ENCODE measurements at regions not wholly inside any gene's neighbourhood (a gene's known extent, or its start where the extent isn't known, plus 50 kb on each side); places are given as distances from the start of the nearest gene placed in this dataset.

DNA sequence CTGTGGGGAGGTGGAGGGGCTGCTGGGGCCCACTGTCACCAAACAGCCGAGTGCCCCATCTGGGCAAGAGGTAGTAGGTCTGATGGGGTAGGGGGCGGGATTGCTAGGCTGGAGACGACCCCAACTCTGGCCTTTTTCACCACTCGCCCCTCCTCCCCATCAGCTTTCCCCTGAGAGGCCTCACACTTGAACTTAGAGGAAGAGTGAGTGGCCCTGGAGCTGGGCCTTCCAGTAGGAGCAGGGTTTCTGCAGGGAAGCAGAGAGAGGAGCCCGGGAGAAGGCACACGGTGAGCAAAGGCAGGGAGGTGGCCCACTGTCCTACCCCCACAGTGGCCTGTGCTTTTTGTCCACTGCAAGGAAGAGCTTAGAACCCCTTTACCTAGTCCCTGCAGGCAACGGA is 111.9 kb upstream of the WNT4 start:
- peaks cover 3% of the 10 kb centered on the region; the same call in 1 of the 2 replicates for H3K27me3 ChIP-seq (ENCODE audit: insufficient read depth, low read length)
- H3K9ac ChIP-seq (ENCODE audit: low read length) = no peak overlapping the region
- no peak overlapping the region for H3K4me2 ChIP-seq (ENCODE audit: low read length)
- no peaks in the 10 kb centered on the region for H4K20me1 ChIP-seq (ENCODE audit: insufficient read depth, low read length)
- TF ChIP-seq EZH2 (IDR thresholded peaks at IDR 0.05; ENCODE audit: borderline replicate concordance, low read length) = no peak
- TF ChIP-seq, protein P1, sequence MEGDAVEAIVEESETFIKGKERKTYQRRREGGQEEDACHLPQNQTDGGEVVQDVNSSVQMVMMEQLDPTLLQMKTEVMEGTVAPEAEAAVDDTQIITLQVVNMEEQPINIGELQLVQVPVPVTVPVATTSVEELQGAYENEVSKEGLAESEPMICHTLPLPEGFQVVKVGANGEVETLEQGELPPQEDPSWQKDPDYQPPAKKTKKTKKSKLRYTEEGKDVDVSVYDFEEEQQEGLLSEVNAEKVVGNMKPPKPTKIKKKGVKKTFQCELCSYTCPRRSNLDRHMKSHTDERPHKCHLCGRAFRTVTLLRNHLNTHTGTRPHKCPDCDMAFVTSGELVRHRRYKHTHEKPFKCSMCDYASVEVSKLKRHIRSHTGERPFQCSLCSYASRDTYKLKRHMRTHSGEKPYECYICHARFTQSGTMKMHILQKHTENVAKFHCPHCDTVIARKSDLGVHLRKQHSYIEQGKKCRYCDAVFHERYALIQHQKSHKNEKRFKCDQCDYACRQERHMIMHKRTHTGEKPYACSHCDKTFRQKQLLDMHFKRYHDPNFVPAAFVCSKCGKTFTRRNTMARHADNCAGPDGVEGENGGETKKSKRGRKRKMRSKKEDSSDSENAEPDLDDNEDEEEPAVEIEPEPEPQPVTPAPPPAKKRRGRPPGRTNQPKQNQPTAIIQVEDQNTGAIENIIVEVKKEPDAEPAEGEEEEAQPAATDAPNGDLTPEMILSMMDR (IDR thresholded peaks at IDR 0.05; ENCODE audit: low read length) = no peak
- H3K36me3 ChIP-seq (ENCODE audit: insufficient read depth, low read length) = no peaks in the 10 kb centered on the region
- H3K4me1 ChIP-seq (ENCODE audit: insufficient read depth, low read length, severe bottlenecking) = no peaks in the 10 kb centered on the region
- no peak overlapping the region for H3K4me3 ChIP-seq (ENCODE audit: low read depth, low read length, poor library complexity, severe bottlenecking)
- no peaks in the 10 kb centered on the region for H3K9me2 ChIP-seq (ENCODE audit: low read depth, low read length)
- H3K27ac ChIP-seq (ENCODE audit: low read depth, low read length, poor library complexity, severe bottlenecking) = no peak overlapping the region
- no peak overlapping the region for H2AFZ ChIP-seq (ENCODE audit: low read length)
- H3K79me2 ChIP-seq (ENCODE audit: insufficient read depth, low read length) = no peaks in the 10 kb centered on the region
- no peaks in the 10 kb centered on the region for H3K9me3 ChIP-seq (ENCODE audit: low read length)
- H3F3A ChIP-seq (ENCODE audit: insufficient read depth, low read length) = no peaks in the 10 kb centered on the region

DNA sequence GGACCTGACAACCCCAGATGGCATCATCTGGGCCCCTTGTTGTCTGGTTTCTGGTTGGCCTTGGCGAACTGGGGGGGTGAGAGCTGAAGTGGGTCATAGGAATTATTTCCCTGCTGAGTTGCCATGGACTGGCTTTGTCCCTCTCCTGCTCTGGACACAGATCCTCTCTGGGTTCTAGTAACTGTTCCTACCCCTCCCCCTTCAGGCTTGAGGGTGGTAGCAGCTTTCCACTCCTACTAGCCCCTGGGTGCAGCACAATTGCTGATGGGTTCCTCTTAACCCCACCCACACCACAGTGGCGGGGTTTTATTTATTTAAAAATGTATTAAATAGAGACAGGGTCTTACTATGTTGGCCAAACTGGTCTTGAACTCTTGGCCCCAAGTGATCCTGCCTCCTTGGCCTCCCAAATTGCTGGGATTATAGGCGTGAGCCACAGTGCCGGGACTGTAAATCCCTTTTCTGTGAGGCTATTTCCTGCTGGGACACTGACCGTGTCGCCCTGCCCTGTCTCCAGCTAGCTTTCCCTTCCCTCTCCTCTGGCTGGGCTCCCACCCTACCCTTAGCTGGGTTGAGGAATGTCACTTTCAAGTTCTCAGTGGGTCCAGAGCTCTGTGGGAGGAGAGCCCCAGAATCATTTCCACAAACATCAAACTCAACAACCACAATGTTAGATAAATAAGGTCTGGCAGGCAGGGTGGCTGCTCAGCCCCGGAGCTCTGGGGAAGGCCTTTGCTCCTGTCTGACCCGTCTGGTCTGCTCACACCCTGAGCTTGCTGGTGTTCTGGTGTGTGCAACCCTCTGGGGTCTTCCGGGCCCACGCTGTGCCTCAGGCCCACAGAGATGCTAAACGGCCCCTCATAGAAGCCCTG is 112.7 kb upstream of the WNT4 start:
- H3K79me2 ChIP-seq (ENCODE audit: insufficient read depth, low read length) = no peaks in the 10 kb centered on the region
- no peak overlapping the region for H3K9ac ChIP-seq (ENCODE audit: low read length)
- H3K9me2 ChIP-seq (ENCODE audit: low read depth, low read length) = no peaks in the 10 kb centered on the region
- H3K9me3 ChIP-seq (ENCODE audit: low read length) = no peaks in the 10 kb centered on the region
- H3K4me2 ChIP-seq (ENCODE audit: low read length) = no peak overlapping the region
- no peak overlapping the region for H3K4me3 ChIP-seq (ENCODE audit: low read depth, low read length, poor library complexity, severe bottlenecking)
- H3F3A ChIP-seq (ENCODE audit: insufficient read depth, low read length) = no peaks in the 10 kb centered on the region
- H4K20me1 ChIP-seq (ENCODE audit: insufficient read depth, low read length) = no peaks in the 10 kb centered on the region
- H3K27ac ChIP-seq (ENCODE audit: low read depth, low read length, poor library complexity, severe bottlenecking) = no peak overlapping the region
- TF ChIP-seq EZH2 (IDR thresholded peaks at IDR 0.05; ENCODE audit: borderline replicate concordance, low read length) = no peak
- TF ChIP-seq, protein P1 (IDR thresholded peaks at IDR 0.05; ENCODE audit: low read length) = no peak
- H3K27me3 ChIP-seq (ENCODE audit: insufficient read depth, low read length) = peaks cover 3% of the 10 kb centered on the region
- no peaks in the 10 kb centered on the region for H3K4me1 ChIP-seq (ENCODE audit: insufficient read depth, low read length, severe bottlenecking)
- no peaks in the 10 kb centered on the region for H3K36me3 ChIP-seq (ENCODE audit: insufficient read depth, low read length)
- no peak overlapping the region for H2AFZ ChIP-seq (ENCODE audit: low read length)

DNA sequence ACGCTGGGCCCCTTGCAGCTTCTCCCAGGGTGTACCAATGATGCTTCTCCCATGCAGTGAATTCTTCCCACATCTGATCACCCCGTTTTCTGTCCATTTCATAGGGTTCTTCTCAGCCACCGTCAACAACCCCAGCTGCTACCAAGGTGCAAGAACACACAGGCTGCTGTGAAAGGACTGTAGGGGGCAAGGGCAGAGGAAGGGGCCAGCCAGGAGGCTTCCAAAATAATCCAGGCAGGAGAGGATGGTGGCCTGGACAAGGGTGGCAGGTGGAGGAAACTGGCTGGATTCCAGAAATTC is 113.3 kb upstream of the WNT4 start:
- no peak overlapping the region for H3K4me2 ChIP-seq (ENCODE audit: low read length)
- H3K27ac ChIP-seq (ENCODE audit: low read depth, low read length, poor library complexity, severe bottlenecking) = no peak overlapping the region
- H3K79me2 ChIP-seq (ENCODE audit: insufficient read depth, low read length) = no peaks in the 10 kb centered on the region
- H3K4me1 ChIP-seq (ENCODE audit: insufficient read depth, low read length, severe bottlenecking) = no peaks in the 10 kb centered on the region
- no peak for TF ChIP-seq EZH2 (IDR thresholded peaks at IDR 0.05; ENCODE audit: borderline replicate concordance, low read length)
- TF ChIP-seq, protein P1 (IDR thresholded peaks at IDR 0.05; ENCODE audit: low read length) = no peak
- no peak overlapping the region for H3K4me3 ChIP-seq (ENCODE audit: low read depth, low read length, poor library complexity, severe bottlenecking)
- H2AFZ ChIP-seq (ENCODE audit: low read length) = no peak overlapping the region
- no peaks in the 10 kb centered on the region for H3K36me3 ChIP-seq (ENCODE audit: insufficient read depth, low read length)
- H3K9ac ChIP-seq (ENCODE audit: low read length) = no peak overlapping the region
- no peaks in the 10 kb centered on the region for H3K9me3 ChIP-seq (ENCODE audit: low read length)
- H3K27me3 ChIP-seq (ENCODE audit: insufficient read depth, low read length) = peaks cover 3% of the 10 kb centered on the region
- no peaks in the 10 kb centered on the region for H3K9me2 ChIP-seq (ENCODE audit: low read depth, low read length)
- no peaks in the 10 kb centered on the region for H3F3A ChIP-seq (ENCODE audit: insufficient read depth, low read length)
- H4K20me1 ChIP-seq (ENCODE audit: insufficient read depth, low read length) = no peaks in the 10 kb centered on the region

Measured in OCI-LY1 (cell line).